ENCODE measurements at regions not wholly inside any gene's neighbourhood (a gene's known extent, or its start where the extent isn't known, plus 50 kb on each side); places are given as distances from the start of the nearest gene placed in this dataset.

- DNase-seq = no peak
These were observed 160.9 kb upstream of the SLCO3A1 start for GRCh38 chr15:91692596-91692995.

- DNase-seq = no peak
These were observed 159.2 kb upstream of the SLCO3A1 start for GRCh38 chr15:91694131-91694830.

- no peak for DNase-seq
These were observed 158.7 kb upstream of the SLCO3A1 start for GRCh38 chr15:91694831-91695210.

GRCh38 chr15:91695799-91696198, 157.7 kb upstream of the SLCO3A1 start:
- DNase-seq = no peak

GRCh38 chr15:91696981-91697380, 156.5 kb upstream of the SLCO3A1 start:
- DNase-seq = no peak

GRCh38 chr15:91698241-91698640, 155.3 kb upstream of the SLCO3A1 start:
- DNase-seq = no peak

GRCh38 chr15:91699741-91700140, 153.8 kb upstream of the SLCO3A1 start:
- no peak for DNase-seq

GRCh38 chr15:91703274-91703673, 150.2 kb upstream of the SLCO3A1 start:
- DNase-seq = no peak

GRCh38 chr15:91704343-91704742, 149.2 kb upstream of the SLCO3A1 start:
- no peak for DNase-seq

- DNase-seq = peak; percentile 72
These were observed 147.0 kb upstream of the SLCO3A1 start for GRCh38 chr15:91706322-91707032.

- no peak for DNase-seq
These were observed 143.3 kb upstream of the SLCO3A1 start for GRCh38 chr15:91710080-91710698.

GRCh38 chr15:91711384-91712033, 142.0 kb upstream of the SLCO3A1 start:
- no peak for DNase-seq

GRCh38 chr15:91712286-91712685, 141.2 kb upstream of the SLCO3A1 start:
- DNase-seq = no peak

GRCh38 chr15:91716536-91716935, 137.0 kb upstream of the SLCO3A1 start:
- no peak for DNase-seq

- no peak for DNase-seq
These were observed 135.7 kb upstream of the SLCO3A1 start for GRCh38 chr15:91717811-91718210.

GRCh38 chr15:91723959-91724358, 129.5 kb upstream of the SLCO3A1 start:
- no peak for DNase-seq

GRCh38 chr15:91733661-91734060, 119.8 kb upstream of the SLCO3A1 start:
- no peak for DNase-seq

GRCh38 chr15:91737151-91737818, 116.2 kb upstream of the SLCO3A1 start:
- no peak for DNase-seq

GRCh38 chr15:91741986-91742385, 111.5 kb upstream of the SLCO3A1 start:
- DNase-seq = no peak

GRCh38 chr15:91751611-91752010, 101.9 kb upstream of the SLCO3A1 start:
- no peak for DNase-seq

- no peak for DNase-seq
These were observed 101.3 kb upstream of the SLCO3A1 start for GRCh38 chr15:91752081-91752785.

- no peak for DNase-seq
These were observed 93.9 kb upstream of the SLCO3A1 start for GRCh38 chr15:91759560-91759959.
